ENCODE measurements at regions not wholly inside any gene's neighbourhood (a gene's known extent, or its start where the extent isn't known, plus 50 kb on each side); places are given as distances from the start of the nearest gene placed in this dataset.

GRCh38 chr12:123058481-123058880 lies 78.0 kb downstream of the ARL6IP4 start:
- TF ChIP-seq CTCF (IDR thresholded peaks at IDR 0.05; ENCODE audit: insufficient read depth, low read depth, low read length) (no peak), EZH2 (IDR thresholded peaks at IDR 0.05; ENCODE audit: insufficient read depth, low read length) (no peak)

All from astrocyte (in vitro differentiated cells and primary cell).